SK-N-MC (cell line): ENCODE measurements at regions not wholly inside any gene's neighbourhood (a gene's known extent, or its start where the extent isn't known, plus 50 kb on each side); places are given as distances from the start of the nearest gene placed in this dataset.
"Not testable (repeated sequence)": the region's sequence is repeated elsewhere in the genome, so short reads cannot be mapped to it uniquely, and the experiment has no call there.

Experiments
- EZH2 ChIP-seq: fragments of 200-600 bp; sonication (generic); IDR thresholded peaks from one replicate; pipeline ENCODE4 v1.6.1; 2017; ENCODE audit warnings: antibody characterized with exemption
- POLR2AphosphoS5 ChIP-seq: IDR thresholded peaks from 2 replicates; pipeline ENCODE4 v1.6.1; 2012; ENCODE audit warnings: mild to moderate bottlenecking, low read depth, low read length, borderline replicate concordance

DNA sequence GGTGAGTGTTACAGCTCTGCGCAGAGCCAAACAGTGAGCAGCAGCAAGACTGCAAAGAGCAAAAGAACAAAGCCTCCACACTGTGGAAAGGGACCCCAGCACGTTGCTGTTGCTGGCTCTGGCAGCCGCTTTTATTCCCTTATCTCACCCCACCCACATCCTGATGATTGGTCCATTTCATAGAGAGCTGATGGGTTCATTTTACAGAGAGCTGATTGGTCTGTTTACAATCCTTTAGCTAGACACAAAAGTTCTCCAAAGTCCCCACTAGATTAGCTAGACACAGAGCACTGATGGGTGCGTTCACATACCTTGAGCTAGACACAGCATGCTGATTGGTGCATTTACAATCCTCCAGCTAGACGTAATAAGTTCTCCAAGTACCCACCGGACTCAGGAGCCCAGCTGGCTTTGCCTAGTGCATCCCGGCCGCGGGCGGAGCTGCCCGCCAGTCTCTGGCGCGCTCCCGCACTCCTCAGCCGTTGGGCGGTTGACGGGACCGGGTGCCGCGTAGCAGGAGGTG lies 291.4 kb upstream of the PRSS16 start:
- not testable (repeated sequence) for TF ChIP-seq EZH2
- peak; percentile 62 for TF ChIP-seq POLR2AphosphoS5
